H1 (cell line): ENCODE measurements at regions not wholly inside any gene's neighbourhood (a gene's known extent, or its start where the extent isn't known, plus 50 kb on each side); places are given as distances from the start of the nearest gene placed in this dataset.

Experiments used
- RNF2 ChIP-seq: fragments of 200-900, 300-1000 bp; sonication (generic); IDR thresholded peaks from 2 replicates; pipeline ENCODE4 v1.7.1; 2016; ENCODE audit warnings: borderline replicate concordance, low read depth, mild to moderate bottlenecking, antibody characterized with exemption, low read length; ENCODE audit not compliant: poor library complexity, severe bottlenecking; ENCODE audit errors: missing control alignments
- SP2 ChIP-seq: IDR thresholded peaks from 2 replicates; pipeline ENCODE4 v1.6.1; 2012; ENCODE audit warnings: mild to moderate bottlenecking, low read length, inconsistent platforms
- TF ChIP-seq, protein P1 (sequence below), 3 experiments: IDR thresholded peaks; 1 replicate in 2 of 3; 2 replicates in 1 of 3; pipeline versions ENCODE4 v1.5.1 to v1.6.1; 2011; ENCODE audit warnings: low read length in 3 of 3, mild to moderate bottlenecking in 3 of 3, inconsistent platforms in 2 of 3, low read depth in 1 of 3, moderate library complexity in 1 of 3; ENCODE audit not compliant: insufficient read depth in 1 of 3; ENCODE audit errors: control extremely low read depth in 1 of 3

DNA sequence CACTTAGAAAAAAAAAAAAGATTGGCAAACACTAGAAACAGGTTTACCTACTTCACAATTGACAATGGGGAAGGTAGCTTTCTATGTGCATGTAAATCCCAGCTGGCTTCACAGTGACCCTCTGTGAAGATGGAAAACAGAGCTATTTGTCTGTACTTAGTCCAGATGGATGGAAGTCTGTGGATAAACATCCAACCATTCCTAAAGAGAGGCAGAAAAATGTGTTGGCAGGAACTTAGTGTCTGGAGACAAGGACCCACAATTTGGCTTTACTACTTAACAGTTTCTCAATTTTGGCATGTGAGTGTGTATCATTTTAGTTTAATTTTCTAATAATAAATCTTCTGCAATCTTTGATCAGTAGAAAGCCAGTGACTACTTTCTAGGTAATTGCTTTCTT, 154.4 kb downstream of the RAD51AP2 start:
- TF ChIP-seq SP2 (no peak), RNF2 (no peak)
- TF ChIP-seq, protein P1, sequence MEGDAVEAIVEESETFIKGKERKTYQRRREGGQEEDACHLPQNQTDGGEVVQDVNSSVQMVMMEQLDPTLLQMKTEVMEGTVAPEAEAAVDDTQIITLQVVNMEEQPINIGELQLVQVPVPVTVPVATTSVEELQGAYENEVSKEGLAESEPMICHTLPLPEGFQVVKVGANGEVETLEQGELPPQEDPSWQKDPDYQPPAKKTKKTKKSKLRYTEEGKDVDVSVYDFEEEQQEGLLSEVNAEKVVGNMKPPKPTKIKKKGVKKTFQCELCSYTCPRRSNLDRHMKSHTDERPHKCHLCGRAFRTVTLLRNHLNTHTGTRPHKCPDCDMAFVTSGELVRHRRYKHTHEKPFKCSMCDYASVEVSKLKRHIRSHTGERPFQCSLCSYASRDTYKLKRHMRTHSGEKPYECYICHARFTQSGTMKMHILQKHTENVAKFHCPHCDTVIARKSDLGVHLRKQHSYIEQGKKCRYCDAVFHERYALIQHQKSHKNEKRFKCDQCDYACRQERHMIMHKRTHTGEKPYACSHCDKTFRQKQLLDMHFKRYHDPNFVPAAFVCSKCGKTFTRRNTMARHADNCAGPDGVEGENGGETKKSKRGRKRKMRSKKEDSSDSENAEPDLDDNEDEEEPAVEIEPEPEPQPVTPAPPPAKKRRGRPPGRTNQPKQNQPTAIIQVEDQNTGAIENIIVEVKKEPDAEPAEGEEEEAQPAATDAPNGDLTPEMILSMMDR (IDR thresholded peaks at IDR 0.05; ENCODE audit: control extremely low read depth in 1 of 3, insufficient read depth in 1 of 3, low read depth in 1 of 3, low read length in 3 of 3) = no peak
